Common myeloid progenitor, CD34-positive (primary cell): ENCODE measurements at regions not wholly inside any gene's neighbourhood (a gene's known extent, or its start where the extent isn't known, plus 50 kb on each side); places are given as distances from the start of the nearest gene placed in this dataset.

Source experiments
- CTCF ChIA-PET: fragments of 350-600 bp; sonication (Branson Sonifier 250); formaldehyde crosslinking; loops from one replicate; lab custom pipeline; 2021; ENCODE audit warnings: antibody characterized with exemption; lab: Charles Lee
- POLR2A ChIA-PET: fragments of 350-600 bp; sonication (Branson Sonifier 250); formaldehyde crosslinking; loops from one replicate; lab custom pipeline; 2021; ENCODE audit warnings: antibody characterized with exemption; lab: Charles Lee
- DNase-seq, 3 donors: peaks; one replicate each; pipeline versions ENCODE4 v3.0.0 to v3.0.0-alpha.2; 2013
- H3K27ac ChIP-seq, 2 experiments: 1 replicate in 1 of 2; 2 replicates in 1 of 2; pipeline ENCODE4 v1.7.0; 2013; ENCODE audit warnings: inconsistent platforms in 2 of 2, low read length in 2 of 2, mild to moderate bottlenecking in 2 of 2, low read depth in 1 of 2, moderate library complexity in 1 of 2; ENCODE audit not compliant: severe bottlenecking in 2 of 2, insufficient read depth in 1 of 2, poor library complexity in 1 of 2
- H3K27me3 ChIP-seq, 5 experiments: replicated peaks in 2 of 5; 1 replicate in 3 of 5; 2 replicates in 2 of 5; pipeline versions ENCODE4 v1.6.1 to v1.7.0; 2013; ENCODE audit warnings: low read length in 4 of 5, mild to moderate bottlenecking in 2 of 5, moderate library complexity in 2 of 5, inconsistent platforms in 1 of 5; ENCODE audit not compliant: insufficient read depth in 5 of 5, control insufficient read depth in 4 of 5
- H3K36me3 ChIP-seq, 4 experiments: 1 replicate in 2 of 4; 2 replicates in 2 of 4; pipeline versions ENCODE4 v1.6.1 to v1.7.0; 2013; ENCODE audit warnings: low read length in 3 of 4, control low read depth in 1 of 4, mild to moderate bottlenecking in 1 of 4; ENCODE audit not compliant: control insufficient read depth in 4 of 4, insufficient read depth in 4 of 4
- H3K4me1 ChIP-seq, 4 experiments: 1 replicate in 3 of 4; 2 replicates in 1 of 4; pipeline versions ENCODE4 v1.6.1 to v1.7.1; 2013; ENCODE audit warnings: low read length in 3 of 4, mild to moderate bottlenecking in 3 of 4, control low read depth in 1 of 4, inconsistent platforms in 1 of 4, moderate library complexity in 1 of 4; ENCODE audit not compliant: control insufficient read depth in 4 of 4, insufficient read depth in 4 of 4; ENCODE audit errors: control extremely low read depth in 1 of 4
- H3K4me3 ChIP-seq, 7 experiments: 1 replicate in 4 of 7; 2 replicates in 3 of 7; pipeline versions ENCODE4 v1.5.1 to v1.7.0; 2013; ENCODE audit warnings: mild to moderate bottlenecking in 7 of 7, low read length in 6 of 7, moderate library complexity in 6 of 7, inconsistent platforms in 2 of 7, low read depth in 2 of 7, control low read depth in 1 of 7; ENCODE audit not compliant: insufficient read depth in 4 of 7, control insufficient read depth in 1 of 7; ENCODE audit errors: extremely low read depth in 1 of 7
- H3K9me3 ChIP-seq, 5 experiments: 1 replicate in 4 of 5; 2 replicates in 1 of 5; pipeline versions ENCODE4 v1.6.1 to v1.7.1; 2013; ENCODE audit warnings: low read length in 4 of 5, mild to moderate bottlenecking in 2 of 5, inconsistent platforms in 1 of 5, low read depth in 1 of 5, moderate library complexity in 1 of 5; ENCODE audit not compliant: control insufficient read depth in 4 of 5, insufficient read depth in 2 of 5; ENCODE audit errors: control extremely low read depth in 1 of 5
- WGBS: methylation state at CpG from one replicate; pipeline ENCODE4 v1.1.5; 2013; ENCODE audit not compliant: insufficient coverage; 5-methylcytosine and 5-hydroxymethylcytosine counted together

DNA sequence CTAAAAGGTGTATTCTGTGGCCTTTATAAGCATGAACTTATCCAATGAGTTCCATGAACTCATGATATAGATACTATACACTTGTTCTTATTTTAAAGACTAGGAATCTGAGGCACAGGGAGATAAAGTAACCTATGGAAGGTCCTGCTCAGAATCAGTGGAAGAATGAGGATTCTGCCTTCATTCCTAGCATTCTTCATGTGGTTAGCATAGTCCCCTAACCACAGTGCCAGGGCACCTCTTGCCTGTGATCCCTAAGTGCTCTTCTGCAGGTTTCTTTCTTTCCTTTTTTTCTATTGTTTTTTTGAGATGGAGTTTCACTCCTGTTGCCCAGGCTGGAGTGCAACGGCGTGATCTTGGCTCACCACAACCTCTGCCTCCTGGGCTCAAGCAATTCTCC, 174.1 kb downstream of the C9orf152 start:
- 100% methylated on average over 2 of the region's 2 CpGs for WGBS
- Histone ChIP-seq H3K27ac (no peak overlapping the region), H3K27me3 (peaks cover 0 to 4% (median 0%) of the 10 kb centered on the region in 5 experiments), H3K9me3 (no peaks in the 10 kb centered on the region), H3K36me3 (no peaks in the 10 kb centered on the region), H3K4me1 (no peaks in the 10 kb centered on the region), H3K4me3 (no peak overlapping the region)
- ChIA-PET CTCF (no interaction called here), POLR2A (no interaction called here)
- no peak for DNase-seq

DNA sequence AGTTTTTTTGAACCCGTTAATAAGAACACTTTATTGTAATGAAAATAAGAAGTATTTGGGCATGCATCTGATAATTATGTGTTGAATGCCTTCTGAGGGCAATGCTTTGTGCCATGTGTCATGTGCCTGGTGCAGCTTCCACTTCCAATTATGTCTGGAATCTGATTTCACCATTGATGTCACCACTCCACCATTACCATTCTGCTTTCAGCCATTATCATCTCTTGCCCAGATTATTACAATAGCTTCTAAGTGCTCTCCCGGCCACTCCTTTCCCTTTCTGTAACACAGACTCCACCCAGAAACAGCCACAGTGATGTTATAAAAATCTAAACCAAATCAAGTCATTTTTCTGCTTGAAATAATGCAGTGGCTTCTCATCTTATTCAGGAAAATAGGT, 171.7 kb downstream of the C9orf152 start:
- Histone ChIP-seq H3K27me3 (peaks cover 0 to 1% (median 0%) of the 10 kb centered on the region in 5 experiments), H3K27ac (no peak overlapping the region), H3K36me3 (no peaks in the 10 kb centered on the region), H3K4me3 (no peak overlapping the region), H3K4me1 (peaks cover 0 to 2% (median 0%) of the 10 kb centered on the region in 4 experiments), H3K9me3 (no peaks in the 10 kb centered on the region)
- 100% methylated on average over 1 of the region's 2 CpGs for WGBS
- POLR2A ChIA-PET: no interaction called here
- DNase-seq: no peak
- CTCF ChIA-PET: no interaction called here

DNA sequence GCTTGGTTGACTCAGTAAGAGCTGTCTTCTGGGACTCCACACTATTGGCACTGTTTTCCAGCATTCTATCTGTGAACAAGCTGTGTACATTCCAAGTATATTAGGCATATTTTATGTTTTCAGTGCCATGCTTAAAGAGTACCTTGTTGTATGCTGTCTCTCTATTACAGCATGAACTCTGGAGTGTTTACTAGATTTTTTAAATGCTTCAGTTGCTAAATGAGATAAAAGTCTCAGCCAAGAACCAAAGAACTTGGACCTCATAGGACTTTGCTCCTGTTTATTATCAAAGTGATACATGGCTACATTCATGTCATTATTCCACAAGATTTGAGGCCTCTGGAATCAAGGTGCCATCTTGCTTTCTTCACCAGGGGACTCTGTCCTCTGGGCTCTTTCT, 167.2 kb downstream of the C9orf152 start:
- Histone ChIP-seq H3K27me3 (no peaks in the 10 kb centered on the region), H3K36me3 (no peaks in the 10 kb centered on the region), H3K4me3 (no peak overlapping the region), H3K4me1 (peaks cover 0 to 6% (median 1%) of the 10 kb centered on the region in 4 experiments), H3K27ac (no peak overlapping the region), H3K9me3 (no peaks in the 10 kb centered on the region)
- no peak for DNase-seq
- POLR2A ChIA-PET: interaction anchor here (1.2 kb wide), 1 partner anchor 9 kb away, joined by 3 read pairs; no protein-coding TSS in a partner anchor
- CTCF ChIA-PET: no interaction called here

DNA sequence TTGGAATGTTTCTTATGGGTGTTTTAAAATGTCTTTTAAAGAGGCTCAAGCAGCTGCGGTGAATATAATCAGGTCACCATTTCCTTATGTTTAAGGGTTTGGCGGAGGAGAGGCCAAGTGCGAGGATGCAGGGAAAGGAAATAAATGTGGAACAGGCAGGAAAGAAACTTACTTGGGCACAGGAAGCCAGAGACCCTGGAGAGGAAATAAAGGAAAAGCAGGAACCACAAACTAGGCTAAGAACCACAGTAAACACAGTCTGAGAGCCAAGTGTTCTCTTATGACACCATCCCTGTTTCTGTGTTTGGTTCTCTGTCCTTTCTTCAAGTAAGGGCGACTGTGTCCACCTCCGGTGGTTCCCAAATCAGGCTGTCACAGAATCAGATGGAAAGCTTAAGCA, 166.5 kb downstream of the C9orf152 start:
- Histone ChIP-seq H3K9me3 (no peaks in the 10 kb centered on the region), H3K27ac (no peak overlapping the region), H3K4me1 (peaks cover 0 to 6% (median 1%) of the 10 kb centered on the region in 4 experiments), H3K36me3 (no peaks in the 10 kb centered on the region), H3K27me3 (no peaks in the 10 kb centered on the region), H3K4me3 (no peak overlapping the region)
- POLR2A ChIA-PET: interaction anchor here (1.2 kb wide), 1 partner anchor 9 kb away, joined by 3 read pairs; no protein-coding TSS in a partner anchor
- WGBS: 44% methylated on average over 5 of the region's 5 CpGs
- CTCF ChIA-PET: no interaction called here
- DNase-seq: no peak

DNA sequence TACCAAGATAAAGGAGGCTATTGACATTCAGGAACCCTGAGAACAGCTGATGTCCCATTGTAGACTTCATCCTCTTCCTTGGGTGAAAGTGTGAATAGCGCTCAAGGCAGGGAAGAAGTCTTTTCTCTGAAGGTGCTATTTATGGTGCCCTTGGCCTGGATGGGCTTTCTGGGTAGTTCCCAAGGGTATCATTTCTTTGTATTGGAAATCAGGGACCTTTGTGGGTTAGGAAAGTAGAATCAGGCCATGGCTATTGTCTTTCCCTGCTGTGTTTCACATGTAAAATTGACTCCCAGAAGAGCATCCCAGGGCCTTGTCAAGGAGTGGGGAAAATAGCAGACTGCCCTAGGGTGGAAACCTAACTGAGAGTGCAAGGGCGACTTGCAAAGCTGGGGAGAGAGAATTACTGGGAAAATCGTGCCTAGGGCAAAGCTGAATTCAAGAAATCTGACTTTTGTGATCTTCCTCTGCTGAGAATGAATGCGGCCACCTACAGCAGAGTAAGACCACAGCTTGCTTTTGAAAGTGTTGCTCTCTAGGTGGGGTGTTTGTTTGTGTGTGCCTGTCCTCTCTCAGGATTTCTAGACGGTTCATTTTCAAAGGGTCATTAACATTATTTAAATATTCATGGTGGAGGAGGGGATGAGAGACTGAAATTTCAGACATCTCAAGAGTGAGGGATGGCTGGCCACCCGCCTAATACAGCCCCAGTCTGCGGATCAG, 160.6 kb downstream of the C9orf152 start:
- POLR2A ChIA-PET: interaction anchor here (0.6 kb wide), 1 partner anchor 42 kb away, joined by 3 read pairs; no protein-coding TSS in a partner anchor
- peaks cover 5 to 34% (median 26%) of the 10 kb centered on the region in 4 experiments for H3K4me1 ChIP-seq
- H3K9me3 ChIP-seq: no peaks in the 10 kb centered on the region
- CTCF ChIA-PET: interaction anchor here (0.6 to 1.2 kb wide), 2 partner anchors 106 to 119 kb away, joined by 3 to 5 read pairs; no protein-coding TSS in a partner anchor
- no peaks in the 10 kb centered on the region for H3K36me3 ChIP-seq
- WGBS: 40% methylated on average over 5 of the region's 7 CpGs
- peaks cover 0 to 36% (median 20%) of the 10 kb centered on the region in 5 experiments for H3K27me3 ChIP-seq
- H3K4me3 ChIP-seq: peak overlapping the region in 6 of 7 experiments; percentile 68 to 89 (median 75)
- DNase-seq: no peak
- no peak overlapping the region for H3K27ac ChIP-seq

DNA sequence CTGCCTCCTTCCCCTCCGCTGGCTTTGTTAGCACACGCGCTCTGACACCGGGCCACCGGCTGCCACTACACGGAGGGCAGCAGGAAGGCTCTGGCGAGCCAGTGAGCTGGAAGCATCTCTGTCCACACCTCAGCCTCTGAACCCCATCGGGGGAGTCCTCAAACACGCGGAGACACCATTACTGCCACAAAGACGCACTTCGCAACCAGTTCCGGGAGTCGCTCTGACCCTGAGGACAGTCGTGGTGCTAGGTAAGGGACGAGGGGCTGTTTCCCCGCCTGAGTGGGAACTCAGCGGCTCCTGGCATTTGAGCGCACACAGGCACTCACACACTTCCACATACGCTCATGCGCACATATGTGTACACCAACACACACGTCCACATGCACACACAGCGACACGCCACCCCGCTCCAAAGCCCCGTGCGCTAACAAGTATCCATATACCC, 160.0 kb downstream of the C9orf152 start:
- Histone ChIP-seq H3K4me1 (peaks cover 5 to 34% (median 26%) of the 10 kb centered on the region in 4 experiments), H3K9me3 (no peaks in the 10 kb centered on the region), H3K27ac (no peak overlapping the region), H3K27me3 (peaks cover 0 to 36% (median 20%) of the 10 kb centered on the region in 5 experiments), H3K36me3 (no peaks in the 10 kb centered on the region), H3K4me3 (peak overlapping the region; percentile 12 to 89 (median 75))
- CTCF ChIA-PET: interaction anchor here (0.6 to 1.2 kb wide), 2 partner anchors 106 to 119 kb away, joined by 3 to 5 read pairs; no protein-coding TSS in a partner anchor
- no peak for DNase-seq
- 1% methylated on average over 27 of the region's 27 CpGs for WGBS
- POLR2A ChIA-PET: interaction anchor here (0.6 kb wide), 1 partner anchor 42 kb away, joined by 3 read pairs; no protein-coding TSS in a partner anchor
